DMS79 treated with DMSO at 0.1 percent for 48 hours (cell line): ENCODE measurements at regions not wholly inside any gene's neighbourhood (a gene's known extent, or its start where the extent isn't known, plus 50 kb on each side); places are given as distances from the start of the nearest gene placed in this dataset.

Source experiments
- DNase-seq: peaks from one replicate; lab custom pipeline; 2025; lab: John Stamatoyannopoulos, UW

- DNase-seq, result no peak
Measured at GRCh38 chr7:84677117-84677732, 482.6 kb upstream of the SEMA3A start.

GRCh38 chr7:84675633-84676034 lies 481.0 kb upstream of the SEMA3A start:
- DNase-seq, result no peak

- DNase-seq, result no peak
Measured at GRCh38 chr7:84674236-84674913, 479.8 kb upstream of the SEMA3A start.

- DNase-seq, result no peak
Measured at GRCh38 chr7:84669177-84669732, 474.7 kb upstream of the SEMA3A start.

GRCh38 chr7:84668116-84668515 lies 473.5 kb upstream of the SEMA3A start:
- no peak for DNase-seq

GRCh38 chr7:84666651-84667050 lies 472.1 kb upstream of the SEMA3A start:
- no peak for DNase-seq

GRCh38 chr7:84665339-84665738 lies 470.8 kb upstream of the SEMA3A start:
- DNase-seq, result no peak

GRCh38 chr7:84664626-84665025 lies 470.0 kb upstream of the SEMA3A start:
- no peak for DNase-seq

- no peak for DNase-seq
Measured at GRCh38 chr7:84663224-84663623, 468.6 kb upstream of the SEMA3A start.

GRCh38 chr7:84658286-84658685 lies 463.7 kb upstream of the SEMA3A start:
- DNase-seq, result no peak

- no peak for DNase-seq
Measured at GRCh38 chr7:84654273-84654672, 459.7 kb upstream of the SEMA3A start.

- no peak for DNase-seq
Measured at GRCh38 chr7:84651876-84652275, 457.3 kb upstream of the SEMA3A start.

- no peak for DNase-seq
Measured at GRCh38 chr7:84647797-84648757, 453.5 kb upstream of the SEMA3A start.

- DNase-seq, result no peak
Measured at GRCh38 chr7:84642611-84643010, 448.0 kb upstream of the SEMA3A start.

GRCh38 chr7:84640637-84641036 lies 446.0 kb upstream of the SEMA3A start:
- DNase-seq, result no peak

GRCh38 chr7:84638339-84638697 lies 443.7 kb upstream of the SEMA3A start:
- no peak for DNase-seq

GRCh38 chr7:84637568-84638338 lies 443.2 kb upstream of the SEMA3A start:
- DNase-seq, result no peak

GRCh38 chr7:84631913-84632312 lies 437.3 kb upstream of the SEMA3A start:
- no peak for DNase-seq

GRCh38 chr7:84629640-84630318 lies 435.2 kb upstream of the SEMA3A start:
- DNase-seq, result no peak

GRCh38 chr7:84629216-84629615 lies 434.6 kb upstream of the SEMA3A start:
- DNase-seq, result no peak

GRCh38 chr7:84627250-84627649 lies 432.7 kb upstream of the SEMA3A start:
- no peak for DNase-seq
